GM12891 (cell line): ENCODE measurements at regions not wholly inside any gene's neighbourhood (a gene's known extent, or its start where the extent isn't known, plus 50 kb on each side); places are given as distances from the start of the nearest gene placed in this dataset.

Experiments
- POLR2A ChIP-seq: IDR thresholded peaks from 2 replicates; pipeline ENCODE4 v1.6.1; 2011; ENCODE audit warnings: low read depth, low read length, control low read depth
- POLR2AphosphoS5 ChIP-seq: IDR thresholded peaks from 2 replicates; pipeline ENCODE4 v1.6.1; 2011; ENCODE audit warnings: low read depth, low read length, control low read depth
- TAF1 ChIP-seq: IDR thresholded peaks from 2 replicates; pipeline ENCODE4 v1.6.1; 2011; ENCODE audit warnings: low read depth, low read length, control low read depth

GRCh38 chr14:27075503-27075902, 477.7 kb upstream of the NOVA1 start:
- no peak for TF ChIP-seq POLR2A
- no peak for TF ChIP-seq POLR2AphosphoS5
- no peak for TF ChIP-seq TAF1
